ENCODE measurements at regions not wholly inside any gene's neighbourhood (a gene's known extent, or its start where the extent isn't known, plus 50 kb on each side); places are given as distances from the start of the nearest gene placed in this dataset.

- no peak for TF ChIP-seq POU6F1 (CRISPR knock-in tag; IDR thresholded peaks at IDR 0.05; ENCODE audit: borderline replicate concordance, low read depth)
- TF ChIP-seq ZFP30 (CRISPR knock-in tag; IDR thresholded peaks at IDR 0.05) = no peak
- no peak for TF ChIP-seq RARB (CRISPR knock-in tag; IDR thresholded peaks at IDR 0.05)
Observed at GRCh38 chr11:131201674-131202073, 168.7 kb upstream of the NTM start.

Data from SK-N-SH treated with all-trans-retinoic acid at 6 μM for 48 hours (cell line).